Coronary artery (tissue), 2 donors: ENCODE measurements at regions not wholly inside any gene's neighbourhood (a gene's known extent, or its start where the extent isn't known, plus 50 kb on each side); places are given as distances from the start of the nearest gene placed in this dataset.

Source experiments
- DNase-seq: peaks from one replicate; pipeline ENCODE4 v3.0.0-alpha.2; 2017; ENCODE audit warnings: low spot score
- H3K27ac ChIP-seq, 2 donors: fragments of 200-600 bp; sonication (generic); one replicate each; pipeline ENCODE4 v1.5.1; 2016 to 2019
- H3K4me3 ChIP-seq: fragments of 200-600 bp; sonication (generic); 2 replicates; pipeline ENCODE4 v1.5.1; 2016; ENCODE audit warnings: mild to moderate bottlenecking, moderate library complexity
- CTCF ChIP-seq: fragments of 200-600 bp; sonication (generic); IDR thresholded peaks from one replicate; pipeline ENCODE4 v1.5.1; 2019; ENCODE audit warnings: antibody characterized with exemption

- Histone ChIP-seq H3K4me3 (no peak overlapping the region), H3K27ac (no peak overlapping the region)
- no peak for TF ChIP-seq CTCF
- no peak for DNase-seq
These were observed 110.2 kb downstream of the TMEM26 start for GRCh38 chr10:61342858-61343572.

DNA sequence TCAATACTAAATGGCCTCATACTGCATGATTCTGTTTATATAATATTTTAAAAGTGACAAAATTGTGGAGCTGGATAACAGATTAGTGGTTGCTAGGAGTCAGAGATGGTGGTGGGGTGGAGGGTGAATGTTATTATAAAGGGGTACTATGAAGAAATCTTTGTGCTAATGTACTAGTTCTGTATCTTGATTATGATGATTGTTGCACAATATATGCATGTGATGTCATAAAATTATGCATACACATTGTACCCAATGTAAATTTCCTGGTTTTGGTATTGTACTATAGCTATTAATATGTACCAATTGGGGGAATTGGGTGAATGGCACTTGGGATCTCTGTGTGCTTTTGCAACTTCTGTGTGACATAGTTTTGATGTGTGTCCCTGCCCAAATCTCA is 112.2 kb downstream of the TMEM26 start:
- TF ChIP-seq CTCF, result no peak
- no peak for DNase-seq
- no peak overlapping the region for H3K27ac ChIP-seq
- H3K4me3 ChIP-seq, result no peak overlapping the region

DNA sequence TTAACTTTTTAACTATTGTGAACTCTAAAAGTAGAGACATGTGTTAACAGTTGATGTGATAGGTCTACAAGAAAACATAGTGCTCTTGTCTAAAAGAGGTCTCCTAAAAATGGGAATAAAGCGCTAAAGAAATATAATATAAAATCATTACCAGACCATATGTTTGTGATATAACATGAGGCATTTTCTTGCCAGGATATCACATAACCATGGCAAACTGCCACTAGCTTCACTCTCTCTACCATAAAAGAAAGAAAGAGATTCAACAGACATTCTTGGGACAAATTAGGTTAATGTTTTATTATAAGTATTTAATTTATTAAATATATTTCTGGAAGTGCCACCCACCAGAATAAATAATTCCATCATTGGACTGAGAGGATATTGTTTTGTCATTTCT is 115.0 kb downstream of the TMEM26 start:
- H3K27ac ChIP-seq, result no peak overlapping the region
- DNase-seq, result no peak
- TF ChIP-seq CTCF, result no peak
- no peak overlapping the region for H3K4me3 ChIP-seq

DNA sequence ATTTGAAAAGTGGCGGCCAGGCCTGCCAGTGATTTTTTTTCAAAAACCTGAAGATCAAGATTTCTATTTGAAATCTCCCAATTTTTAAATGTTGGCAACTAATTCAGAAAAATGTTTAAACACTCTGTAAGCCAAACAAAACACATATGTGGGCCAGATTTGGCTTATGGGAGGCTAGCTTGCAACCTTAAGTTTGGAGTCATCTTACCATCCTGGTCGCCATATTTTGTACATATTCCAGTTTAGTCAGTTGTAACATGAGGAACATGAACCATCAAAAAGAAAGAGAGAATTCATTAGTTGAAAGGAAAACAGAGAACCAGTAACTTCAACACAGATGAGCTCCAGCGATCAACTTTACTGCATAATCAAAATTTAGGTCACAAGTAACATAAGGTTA is 115.4 kb downstream of the TMEM26 start:
- no peak overlapping the region for H3K4me3 ChIP-seq
- H3K27ac ChIP-seq, result no peak overlapping the region
- no peak for DNase-seq
- TF ChIP-seq CTCF, result no peak

DNA sequence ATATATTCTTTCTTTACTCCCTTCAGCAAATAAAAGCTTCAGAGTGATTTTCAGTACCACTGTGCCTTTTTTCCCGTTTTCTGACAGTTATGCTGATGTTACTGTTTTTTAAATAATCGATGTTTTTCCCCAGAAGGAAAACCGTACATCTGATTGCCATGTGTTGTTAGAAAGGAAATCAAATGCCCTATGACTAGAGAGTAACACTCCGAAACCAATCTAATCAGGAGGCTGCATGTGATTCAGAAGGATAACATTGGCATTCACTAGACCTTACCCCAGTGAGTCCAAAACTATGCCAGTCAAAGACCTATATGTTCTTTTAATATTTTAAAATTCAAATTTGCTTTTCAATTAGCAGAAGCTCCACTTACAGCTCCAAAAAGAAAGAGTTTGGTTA is 116.3 kb downstream of the TMEM26 start:
- DNase-seq, result no peak
- no peak overlapping the region for H3K27ac ChIP-seq
- no peak for TF ChIP-seq CTCF
- H3K4me3 ChIP-seq, result no peak overlapping the region

GRCh38 chr10:61335359-61335758 is 117.8 kb downstream of the TMEM26 start:
- no peak for DNase-seq
- Histone ChIP-seq H3K27ac (no peak overlapping the region), H3K4me3 (no peak overlapping the region)
- no peak for TF ChIP-seq CTCF

- Histone ChIP-seq H3K27ac (no peak overlapping the region), H3K4me3 (no peak overlapping the region)
- DNase-seq, result no peak
- TF ChIP-seq CTCF, result no peak
These were observed 120.6 kb downstream of the TMEM26 start for GRCh38 chr10:61332581-61332980.
